AG04449 (cell line): ENCODE measurements at regions not wholly inside any gene's neighbourhood (a gene's known extent, or its start where the extent isn't known, plus 50 kb on each side); places are given as distances from the start of the nearest gene placed in this dataset.

Source experiments
- CTCF ChIA-PET: fragments of 350-600 bp; formaldehyde crosslinking; extraction: SDS; loops from one replicate; lab custom pipeline; 2021; ENCODE audit warnings: antibody characterized with exemption; lab: Yijun Ruan, JAX
- POLR2A ChIA-PET: fragments of 400-600, 350-600 bp; formaldehyde crosslinking; extraction: SDS; loops from one replicate; lab custom pipeline; 2020; ENCODE audit warnings: antibody characterized with exemption, inconsistent platforms; lab: Yijun Ruan, JAX
- DNase-seq: peaks from one replicate; pipeline ENCODE4 v3.0.0-alpha.2; 2010; ENCODE audit warnings: low read depth, low spot score
- H3K4me3 ChIP-seq: 2 replicates; pipeline ENCODE4 v1.5.1; 2011; ENCODE audit warnings: low read depth, mild to moderate bottlenecking, control low read depth, low read length
- CTCF ChIP-seq: IDR thresholded peaks from one replicate; pipeline ENCODE4 v1.5.1; 2011; ENCODE audit warnings: mild to moderate bottlenecking, moderate library complexity, low read length, control low read depth, inconsistent platforms; ENCODE audit not compliant: insufficient read depth; ENCODE audit errors: missing control alignments

DNA sequence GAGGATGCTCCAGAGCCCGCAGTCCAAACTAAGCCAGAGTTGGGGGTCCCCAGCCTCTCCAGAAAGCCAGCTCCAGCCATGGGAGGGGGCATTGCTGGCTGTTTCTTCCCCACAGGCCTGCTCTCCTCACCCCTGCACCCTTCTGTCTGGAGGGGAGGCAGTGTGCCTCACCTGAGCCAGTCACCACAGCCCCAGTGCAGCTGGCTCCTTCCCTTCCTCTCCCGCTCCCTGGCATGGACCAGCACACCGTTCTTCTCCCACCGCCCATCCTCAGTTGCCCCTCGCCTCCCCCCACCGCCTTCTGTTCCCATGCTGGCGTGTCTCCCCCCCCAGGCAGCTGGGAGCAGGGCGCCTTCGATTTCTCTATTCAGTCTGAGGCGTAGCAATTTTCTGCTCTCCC lies 110.5 kb upstream of the THY1 start:
- no peak overlapping the region for H3K4me3 ChIP-seq
- TF ChIP-seq CTCF: no peak
- CTCF ChIA-PET: interaction anchor here (0.7 to 7.2 kb wide), 28 partner anchors 9 to 581 kb away, joined by 3 to 103 read pairs (median 7); no protein-coding TSS in a partner anchor
- POLR2A ChIA-PET: no interaction called here
- DNase-seq: no peak

- H3K4me3 ChIP-seq: no peak overlapping the region
- POLR2A ChIA-PET: no interaction called here
- CTCF ChIA-PET: interaction anchor here (0.8 to 7.2 kb wide), 13 partner anchors 8 to 197 kb away, joined by 3 to 103 read pairs (median 7); partner anchors contain the start of gene NECTIN1
- no peak for DNase-seq
- TF ChIP-seq CTCF: no peak
These were observed 109.6 kb upstream of the THY1 start for GRCh38 chr11:119532551-119532950.

- DNase-seq: no peak
- TF ChIP-seq CTCF: no peak
- ChIA-PET CTCF (interaction anchor here (0.8 to 7.2 kb wide), 7 partner anchors 7 to 51 kb away, joined by 3 to 103 read pairs (median 17); no protein-coding TSS in a partner anchor), POLR2A (no interaction called here)
- no peak overlapping the region for H3K4me3 ChIP-seq
These were observed 108.7 kb upstream of the THY1 start for GRCh38 chr11:119531623-119532022.

DNA sequence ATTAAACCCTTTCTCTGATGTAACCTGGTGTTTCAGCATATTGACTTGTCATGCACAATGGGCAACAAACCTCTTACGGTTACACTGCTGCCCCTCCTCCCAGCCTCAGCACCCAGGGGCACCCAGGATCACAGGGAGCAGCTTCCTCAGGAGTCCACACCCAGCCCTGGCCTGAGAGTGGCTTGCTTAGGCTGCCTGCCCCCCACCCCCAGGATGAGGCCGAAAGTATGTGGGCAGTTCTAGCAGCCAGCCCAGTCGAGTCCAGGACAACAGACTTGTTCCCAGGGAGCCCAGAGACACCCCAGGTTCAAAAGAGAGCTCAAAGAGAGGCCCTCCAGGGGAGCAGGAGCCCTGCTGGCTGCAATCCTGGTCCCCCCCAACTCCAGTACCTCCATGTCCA lies 108.1 kb upstream of the THY1 start:
- DNase-seq: no peak
- ChIA-PET CTCF (interaction anchor here (1.3 to 7.2 kb wide), 2 partner anchors 12 to 14 kb away, joined by 3 to 103 read pairs; no protein-coding TSS in a partner anchor), POLR2A (no interaction called here)
- TF ChIP-seq CTCF: no peak
- no peak overlapping the region for H3K4me3 ChIP-seq

DNA sequence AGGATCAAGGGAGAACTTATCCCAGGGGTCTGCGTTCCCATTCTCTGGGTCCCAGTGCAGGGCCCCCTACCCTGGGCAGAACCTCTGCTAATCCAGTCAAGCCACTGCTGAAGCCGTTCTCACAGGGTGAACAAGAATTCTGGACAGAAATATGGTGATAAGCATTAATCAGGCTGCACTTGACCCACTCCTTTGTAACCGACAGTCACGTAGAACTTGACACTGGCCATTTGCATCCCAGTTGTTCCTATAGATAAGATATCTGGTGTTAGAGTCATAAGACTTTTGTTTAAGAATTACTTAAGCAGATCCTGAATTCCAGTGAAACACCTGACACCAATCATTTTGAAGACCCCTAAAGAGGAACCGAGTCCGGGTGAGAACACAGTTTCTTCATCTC lies 107.5 kb upstream of the THY1 start:
- no peak overlapping the region for H3K4me3 ChIP-seq
- DNase-seq: no peak
- ChIA-PET POLR2A (no interaction called here), CTCF (interaction anchor here (1.3 kb wide), 2 partner anchors 10 to 11 kb away, joined by 3 read pairs; no protein-coding TSS in a partner anchor)
- TF ChIP-seq CTCF: no peak

- H3K4me3 ChIP-seq: no peak overlapping the region
- CTCF ChIA-PET: interaction anchor here (1.2 to 1.7 kb wide), 4 partner anchors 8 to 14 kb away, joined by 3 to 5 read pairs (median 3); no protein-coding TSS in a partner anchor
- TF ChIP-seq CTCF: no peak
- no peak for DNase-seq
- POLR2A ChIA-PET: no interaction called here
These were observed 107.0 kb upstream of the THY1 start for GRCh38 chr11:119529936-119530335.
